GM23248 (cell line): ENCODE measurements at regions not wholly inside any gene's neighbourhood (a gene's known extent, or its start where the extent isn't known, plus 50 kb on each side); places are given as distances from the start of the nearest gene placed in this dataset.

Experiments used
- EZH2 ChIP-seq: fragments of 200-600 bp; sonication (generic); IDR thresholded peaks from 2 replicates; pipeline ENCODE4 v1.6.1; 2018; ENCODE audit warnings: antibody characterized with exemption, mild to moderate bottlenecking; ENCODE audit not compliant: insufficient read depth, poor library complexity, severe bottlenecking
- EZH2phosphoT487 ChIP-seq: fragments of 200-600 bp; sonication (generic); IDR thresholded peaks from 2 replicates; pipeline ENCODE4 v1.6.1; 2018; ENCODE audit warnings: antibody characterized with exemption, moderate library complexity, mild to moderate bottlenecking, low read depth; ENCODE audit not compliant: insufficient read depth

DNA sequence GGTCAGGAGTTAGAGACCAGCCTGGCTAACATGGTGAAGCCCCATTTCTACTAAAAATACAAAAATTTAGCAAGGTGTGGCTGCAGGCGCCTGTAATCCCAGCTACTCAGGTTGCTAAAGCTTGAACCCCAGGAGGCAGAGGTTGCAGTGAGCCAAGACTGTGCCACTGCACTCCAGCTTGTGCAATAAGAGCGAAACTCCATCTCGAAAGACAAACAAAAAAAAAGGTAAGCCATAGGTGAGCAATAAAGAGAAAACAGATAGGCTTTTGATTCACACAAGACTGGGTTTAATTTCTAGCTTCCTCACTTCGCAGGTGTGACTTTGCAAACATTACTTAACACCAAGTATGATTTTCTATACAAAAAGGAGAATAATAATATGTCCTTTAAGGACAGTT lies 72.3 kb upstream of the ACBD5 start:
- TF ChIP-seq EZH2 (no peak), EZH2phosphoT487 (no peak)
